AG09319 (cell line): ENCODE measurements at regions not wholly inside any gene's neighbourhood (a gene's known extent, or its start where the extent isn't known, plus 50 kb on each side); places are given as distances from the start of the nearest gene placed in this dataset.

Experiments used
- DNase-seq: peaks from one replicate; pipeline ENCODE4 v3.0.0-alpha.2; 2010; ENCODE audit warnings: low read depth; ENCODE audit errors: extremely low read depth
- CTCF ChIP-seq: IDR thresholded peaks from 2 replicates; pipeline ENCODE4 v1.5.1; 2011; ENCODE audit warnings: low read depth, mild to moderate bottlenecking, inconsistent platforms, low read length, moderate library complexity

- no peak for TF ChIP-seq CTCF
- no peak for DNase-seq
These were observed 363.9 kb downstream of the TMEM135 start for GRCh38 chr11:87401653-87402052.

- TF ChIP-seq CTCF = no peak
- DNase-seq = no peak
These were observed 361.6 kb downstream of the TMEM135 start for GRCh38 chr11:87399341-87399740.

GRCh38 chr11:87398931-87399330 lies 361.2 kb downstream of the TMEM135 start:
- TF ChIP-seq CTCF = no peak
- DNase-seq = no peak

- DNase-seq = no peak
- no peak for TF ChIP-seq CTCF
These were observed 359.5 kb downstream of the TMEM135 start for GRCh38 chr11:87397011-87397865.

- DNase-seq = no peak
These were observed 357.2 kb downstream of the TMEM135 start for GRCh38 chr11:87394924-87395323.

GRCh38 chr11:87392665-87393064 lies 354.9 kb downstream of the TMEM135 start:
- no peak for TF ChIP-seq CTCF
- DNase-seq = no peak

More at GRCh38 chr11:87394924-87395323, 357.2 kb downstream of the TMEM135 start:
- TF ChIP-seq CTCF = no peak

GRCh38 chr11:87391496-87391895 lies 353.8 kb downstream of the TMEM135 start:
- TF ChIP-seq CTCF = no peak
- DNase-seq = no peak
